Endodermal cell (in vitro differentiated cells): ENCODE measurements at regions not wholly inside any gene's neighbourhood (a gene's known extent, or its start where the extent isn't known, plus 50 kb on each side); places are given as distances from the start of the nearest gene placed in this dataset.

ENCODE experiments used
- DNase-seq: peaks from one replicate; pipeline ENCODE4 v3.0.0-alpha.2; 2017
- H3K27ac ChIP-seq: 2 replicates; pipeline ENCODE4 v1.5.1; 2013; ENCODE audit warnings: mild to moderate bottlenecking, low read depth, low read length, moderate library complexity
- H3K27me3 ChIP-seq: 2 replicates; pipeline ENCODE4 v1.6.1; 2013; ENCODE audit warnings: mild to moderate bottlenecking, low read length, moderate library complexity; ENCODE audit not compliant: insufficient read depth, control insufficient read depth, poor library complexity, severe bottlenecking
- H3K36me3 ChIP-seq: 2 replicates; pipeline ENCODE4 v1.7.0; 2013; ENCODE audit warnings: mild to moderate bottlenecking, low read length, moderate library complexity; ENCODE audit not compliant: control insufficient read depth, insufficient read depth
- H3K4me1 ChIP-seq: one replicate; pipeline ENCODE4 v1.7.0; 2013; ENCODE audit warnings: low read length; ENCODE audit not compliant: control insufficient read depth, insufficient read depth
- H3K4me3 ChIP-seq: 2 replicates; pipeline ENCODE4 v1.5.1; 2013; ENCODE audit warnings: mild to moderate bottlenecking, low read length, moderate library complexity
- H3K9ac ChIP-seq: 2 replicates; pipeline ENCODE4 v1.6.1; 2013; ENCODE audit warnings: mild to moderate bottlenecking, low read length, moderate library complexity; ENCODE audit not compliant: poor library complexity, severe bottlenecking; ENCODE audit errors: extremely low read depth
- H3K9me3 ChIP-seq: 2 replicates; pipeline ENCODE4 v1.6.1; 2013; ENCODE audit warnings: mild to moderate bottlenecking, low read length, moderate library complexity; ENCODE audit not compliant: control insufficient read depth
- H3K27ac Mint-ChIP-seq: 2 replicates; pipeline ENCODE4 v1.8.0; 2020; ENCODE audit warnings: mixed read lengths
- H3K27me3 Mint-ChIP-seq: 2 replicates; pipeline ENCODE4 v1.8.0; 2021; ENCODE audit warnings: mild to moderate bottlenecking, mixed read lengths; ENCODE audit not compliant: insufficient read depth
- H3K36me3 Mint-ChIP-seq: 2 replicates; pipeline ENCODE4 v1.8.0; 2020; ENCODE audit warnings: low read depth, mixed read lengths
- H3K4me1 Mint-ChIP-seq: 2 replicates; pipeline ENCODE4 v1.8.0; 2020; ENCODE audit warnings: mixed read lengths
- H3K4me3 Mint-ChIP-seq: 2 replicates; pipeline ENCODE4 v1.8.0; 2020; ENCODE audit warnings: mild to moderate bottlenecking, moderate library complexity, mixed read lengths
- H3K9me3 Mint-ChIP-seq: 2 replicates; pipeline ENCODE4 v1.8.0; 2020; ENCODE audit warnings: mild to moderate bottlenecking, mixed read lengths
- CTCF ChIP-seq: fragments of 200-600 bp; sonication (generic); conservative IDR thresholded peaks from 2 replicates; pipeline ENCODE4 v1.5.0; 2021; ENCODE audit warnings: antibody characterized with exemption, mild to moderate bottlenecking
- WGBS, 2 experiments: methylation state at CpG; one replicate each; pipeline versions ENCODE4 v1.1.5 to v1.1.7; 2013; ENCODE audit warnings: missing lambda C conversion rate in 2 of 2, mixed read lengths in 1 of 2; ENCODE audit not compliant: insufficient coverage in 1 of 2, insufficient read length in 1 of 2; 5-methylcytosine and 5-hydroxymethylcytosine counted together

- Mint-ChIP-seq H3K4me1 (peaks cover 34% of the 10 kb centered on the region), H3K27me3 (no peaks in the 10 kb centered on the region), H3K4me3 (no peak overlapping the region), H3K27ac (no peak overlapping the region), H3K36me3 (no peaks in the 10 kb centered on the region), H3K9me3 (no peaks in the 10 kb centered on the region)
- 95 to 100% methylated on average over 1 to 3 of the region's 3 CpGs for WGBS, 2 experiments
- H3K9me3 ChIP-seq, result no peaks in the 10 kb centered on the region
- TF ChIP-seq CTCF, result no peak
- H3K27me3 ChIP-seq, result no peaks in the 10 kb centered on the region
- H3K27ac ChIP-seq, result no peak overlapping the region
- peaks cover 10% of the 10 kb centered on the region for H3K4me1 ChIP-seq
- no peak overlapping the region for H3K9ac ChIP-seq
- no peak overlapping the region for H3K4me3 ChIP-seq
- DNase-seq, result no peak
- no peaks in the 10 kb centered on the region for H3K36me3 ChIP-seq
Measured at GRCh38 chr6:81859884-81860283, 107.4 kb upstream of the TENT5A start.

- Histone ChIP-seq H3K27me3 (no peaks in the 10 kb centered on the region), H3K4me3 (no peak overlapping the region), H3K9me3 (no peaks in the 10 kb centered on the region), H3K4me1 (peaks cover 1% of the 10 kb centered on the region), H3K36me3 (no peaks in the 10 kb centered on the region), H3K27ac (no peak overlapping the region), H3K9ac (no peak overlapping the region)
- H3K9me3 Mint-ChIP-seq, result no peaks in the 10 kb centered on the region
- no peaks in the 10 kb centered on the region for H3K36me3 Mint-ChIP-seq
- H3K4me1 Mint-ChIP-seq, result peaks cover 15% of the 10 kb centered on the region
- no peak for TF ChIP-seq CTCF
- no peak for DNase-seq
- no peak overlapping the region for H3K4me3 Mint-ChIP-seq
- no peak overlapping the region for H3K27ac Mint-ChIP-seq
- H3K27me3 Mint-ChIP-seq, result no peaks in the 10 kb centered on the region
Measured at GRCh38 chr6:81857812-81858211, 105.3 kb upstream of the TENT5A start.

- Histone ChIP-seq H3K36me3 (no peaks in the 10 kb centered on the region), H3K27me3 (no peaks in the 10 kb centered on the region), H3K4me1 (no peaks in the 10 kb centered on the region), H3K27ac (no peak overlapping the region), H3K4me3 (no peak overlapping the region), H3K9ac (no peak overlapping the region), H3K9me3 (no peaks in the 10 kb centered on the region)
- Mint-ChIP-seq H3K27ac (no peak overlapping the region), H3K4me1 (peaks cover 12% of the 10 kb centered on the region), H3K4me3 (no peak overlapping the region), H3K9me3 (no peaks in the 10 kb centered on the region), H3K27me3 (no peaks in the 10 kb centered on the region), H3K36me3 (no peaks in the 10 kb centered on the region)
- DNase-seq, result no peak
- TF ChIP-seq CTCF, result no peak
- WGBS, 2 experiments, result 73 to 93% methylated on average over 1 of the region's 1 CpG
Measured at GRCh38 chr6:81856872-81857271, 104.4 kb upstream of the TENT5A start.
